Colon (tissue), 2 donors: ENCODE measurements at regions not wholly inside any gene's neighbourhood (a gene's known extent, or its start where the extent isn't known, plus 50 kb on each side); places are given as distances from the start of the nearest gene placed in this dataset.

ENCODE experiments used
- FAIRE-seq: peaks from 2 replicates; lab custom pipeline; 2012; peaks lifted over from hg19 to GRCh38; lab: Jason Lieb, UNC
- donor health status: control.
- donor health status: control.

DNA sequence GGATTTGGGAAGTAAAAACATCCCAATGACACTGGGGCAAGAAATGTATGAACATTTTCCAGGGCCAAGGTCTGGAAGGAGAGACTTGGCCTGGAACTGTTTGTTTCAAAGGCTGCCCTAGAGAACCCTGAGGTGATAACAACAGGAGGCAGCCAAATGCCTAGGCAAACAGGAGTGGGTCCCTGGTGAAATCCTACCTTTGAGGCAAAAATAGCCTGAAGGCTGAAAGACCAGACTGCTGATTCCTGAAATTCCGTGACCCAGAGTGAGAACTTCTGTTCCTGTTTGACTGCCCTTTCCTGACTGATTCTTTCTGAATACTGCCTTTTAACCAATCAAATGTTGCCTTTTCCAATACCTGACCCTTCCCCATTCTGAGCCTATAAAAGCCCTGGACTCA lies 196.4 kb downstream of the NSUN3 start:
- no peak for FAIRE-seq

DNA sequence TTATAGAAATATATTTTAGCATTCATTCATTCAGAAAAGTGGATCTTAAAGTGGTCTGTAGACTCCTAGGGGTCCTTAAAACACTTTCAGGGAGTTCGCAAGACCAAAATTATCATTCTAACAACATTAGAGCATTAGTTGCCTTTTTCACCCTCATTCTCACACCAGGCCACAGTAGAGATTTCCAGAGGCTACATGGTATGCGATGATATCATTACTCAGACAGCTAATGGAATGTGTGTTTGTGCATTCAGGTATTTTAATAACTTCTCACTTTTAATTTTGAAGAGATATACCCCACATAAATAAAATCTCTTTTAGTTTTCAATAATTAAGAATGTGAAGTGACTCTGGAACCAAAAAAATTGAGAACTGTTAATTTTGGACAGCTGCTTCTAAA lies 206.9 kb downstream of the NSUN3 start:
- no peak for FAIRE-seq

DNA sequence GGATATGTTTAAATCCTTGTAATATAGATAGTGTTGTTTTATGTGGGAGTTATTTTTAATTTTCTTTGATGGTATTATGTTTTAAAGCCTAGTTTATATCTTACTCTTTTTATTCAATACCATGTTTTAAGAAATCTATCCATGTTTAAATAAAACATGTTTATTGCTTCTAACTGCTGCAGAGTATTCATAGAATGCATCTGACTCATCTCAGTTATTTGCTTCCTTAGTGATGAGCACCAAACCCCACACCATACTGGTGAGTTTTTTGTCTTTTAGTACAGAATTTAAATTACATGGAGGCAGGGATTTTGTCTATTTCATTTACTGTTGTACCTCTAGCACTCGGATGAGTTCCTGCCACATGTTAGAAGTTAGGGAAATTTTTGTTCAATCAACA lies 209.2 kb downstream of the NSUN3 start:
- no peak for FAIRE-seq

DNA sequence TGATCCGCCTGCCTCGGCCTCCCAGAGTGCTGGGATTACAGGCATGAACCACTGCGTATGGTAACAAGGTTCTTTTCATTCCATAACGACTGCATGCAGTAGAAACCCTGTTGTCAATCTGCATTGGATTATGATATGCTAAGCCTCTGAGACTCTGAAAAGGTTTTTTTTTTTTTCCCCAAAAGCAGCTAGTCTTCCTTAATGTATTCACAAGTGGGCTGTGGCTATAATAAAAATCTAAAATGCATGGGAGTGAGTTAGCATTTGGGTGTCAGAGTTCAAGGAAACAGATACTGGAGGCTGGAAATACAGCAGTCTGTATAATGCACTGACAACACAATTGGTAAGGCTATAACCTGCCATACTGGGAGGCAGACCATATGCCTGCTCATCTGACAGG lies 218.1 kb downstream of the NSUN3 start:
- FAIRE-seq: no peak

DNA sequence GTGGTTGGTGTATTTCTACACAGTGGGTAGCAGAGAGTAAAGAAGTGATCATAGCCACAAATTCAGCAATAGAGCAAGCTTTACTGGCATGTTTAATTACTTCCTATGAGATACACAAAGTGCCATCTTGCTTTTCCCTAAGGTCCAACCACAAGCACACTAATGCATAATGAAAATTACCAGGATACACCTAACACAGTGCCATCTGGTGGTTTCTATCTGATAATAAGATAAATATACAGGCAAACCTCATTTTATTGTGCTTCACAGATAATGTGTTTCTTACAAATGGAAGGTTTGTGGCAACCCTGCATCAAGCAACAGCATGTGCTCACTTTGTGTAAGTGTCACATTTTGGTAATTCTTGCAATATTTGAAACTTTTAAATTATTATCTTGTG lies 223.0 kb downstream of the NSUN3 start:
- FAIRE-seq: no peak

DNA sequence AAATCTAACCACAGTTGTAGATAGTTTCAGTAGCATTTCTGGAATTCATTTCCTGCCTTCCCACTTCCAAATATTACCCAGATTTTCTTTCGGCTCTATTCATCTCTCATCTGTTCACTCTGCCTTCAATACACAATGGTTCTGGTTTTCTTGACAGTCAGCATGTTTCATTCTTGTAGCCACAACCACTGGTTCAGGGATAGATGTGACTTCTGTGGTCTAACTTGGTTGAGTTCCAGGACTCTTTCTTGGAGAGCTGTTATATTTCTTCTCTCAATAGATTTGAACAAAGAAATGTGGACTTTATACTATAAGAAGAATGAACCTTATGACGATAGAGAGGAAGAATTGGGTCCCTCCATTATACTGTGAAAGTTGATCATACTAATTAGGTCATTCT lies 228.8 kb downstream of the NSUN3 start:
- no peak for FAIRE-seq

DNA sequence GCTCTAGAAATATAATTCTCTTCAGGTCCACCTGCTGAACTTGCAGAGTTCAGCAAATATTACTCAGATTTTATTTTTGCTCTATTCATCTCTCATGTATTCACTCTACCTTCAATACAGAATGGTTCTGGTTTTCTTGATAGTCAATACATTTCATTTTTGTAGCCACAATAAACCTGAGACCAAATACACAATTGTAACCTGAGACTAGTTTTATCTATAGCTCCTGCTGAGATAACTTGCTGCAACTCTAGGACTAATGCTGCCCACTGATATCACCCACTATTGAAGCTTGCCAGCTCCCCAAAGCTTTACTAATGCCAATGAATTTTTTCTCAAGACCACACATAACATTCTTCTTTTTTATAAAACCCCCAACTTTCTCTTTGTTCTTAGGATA lies 229.3 kb downstream of the NSUN3 start:
- FAIRE-seq: no peak

DNA sequence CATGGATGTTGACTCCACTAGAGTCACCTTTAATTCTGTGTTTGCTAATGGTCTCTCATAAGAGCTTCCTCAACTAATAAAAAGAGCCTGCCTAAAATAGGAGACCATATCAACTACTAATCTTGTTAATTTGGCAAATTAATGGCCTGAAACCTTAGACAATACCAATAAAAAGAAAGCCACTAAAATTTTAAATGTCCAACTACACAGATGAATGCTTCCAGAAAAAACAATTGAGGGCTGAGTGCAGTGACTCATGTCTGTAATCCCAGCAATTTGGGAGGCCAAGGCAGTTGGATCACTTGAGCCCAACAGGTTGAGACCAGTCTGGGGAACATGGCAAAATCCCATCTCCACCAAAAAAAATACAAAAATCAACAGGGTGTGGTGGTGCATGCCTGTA lies 230.9 kb downstream of the NSUN3 start:
- FAIRE-seq: no peak

DNA sequence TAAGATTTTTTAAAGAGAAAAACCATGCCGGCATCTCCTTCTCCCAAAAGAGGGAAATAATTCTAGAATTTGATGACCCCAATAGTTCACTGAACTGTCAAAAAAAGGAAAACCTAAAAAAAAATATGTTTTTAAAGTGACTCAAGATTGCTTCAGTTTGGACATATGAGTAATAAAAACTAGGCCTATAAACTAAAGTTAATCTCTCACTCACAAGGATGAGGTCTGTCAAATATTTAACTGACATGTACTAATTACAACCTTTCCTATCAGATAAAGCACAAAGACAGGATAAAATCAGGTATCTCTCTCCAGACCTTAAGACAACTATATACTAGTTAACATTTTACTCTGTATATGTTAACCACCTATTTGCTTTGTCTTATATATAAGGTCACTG lies 231.9 kb downstream of the NSUN3 start:
- no peak for FAIRE-seq

DNA sequence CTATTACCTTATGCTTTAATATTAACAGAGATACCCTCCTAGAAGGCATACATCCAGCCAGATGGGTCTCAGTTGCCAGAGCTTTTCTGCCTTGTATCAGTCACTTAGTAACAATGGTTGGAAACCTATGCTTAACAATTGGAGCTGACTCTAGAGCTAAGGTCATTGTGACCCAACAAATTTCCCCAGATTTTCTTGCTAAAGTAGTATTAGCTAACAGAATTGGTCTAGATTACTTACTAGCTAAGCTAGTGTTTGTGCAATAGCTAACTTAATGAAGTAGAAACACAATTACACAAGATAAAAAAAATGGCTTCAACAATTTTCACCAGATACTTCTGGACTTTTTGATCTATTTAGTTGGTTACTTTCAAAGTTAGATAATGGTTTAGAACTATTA lies 236.9 kb downstream of the NSUN3 start:
- no peak for FAIRE-seq

DNA sequence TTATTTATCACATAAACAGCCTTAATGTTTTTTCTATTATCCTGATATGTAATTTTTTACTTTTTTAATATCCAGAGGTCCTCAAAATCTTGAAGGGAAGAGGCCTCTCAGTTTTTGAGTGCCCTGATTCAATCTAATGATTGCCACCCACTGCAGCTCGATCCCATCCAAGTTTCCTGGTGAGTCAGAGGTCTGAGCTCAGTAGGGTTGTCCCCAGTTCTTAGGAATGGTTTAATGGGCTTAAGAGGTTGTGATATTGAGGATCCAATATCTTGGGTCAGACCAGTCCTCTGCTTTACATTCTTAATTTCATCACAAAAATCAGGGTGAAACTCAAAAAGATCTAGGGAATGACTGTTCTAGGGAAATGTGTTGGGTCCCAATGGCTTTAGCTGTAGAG lies 238.5 kb downstream of the NSUN3 start:
- FAIRE-seq: no peak

DNA sequence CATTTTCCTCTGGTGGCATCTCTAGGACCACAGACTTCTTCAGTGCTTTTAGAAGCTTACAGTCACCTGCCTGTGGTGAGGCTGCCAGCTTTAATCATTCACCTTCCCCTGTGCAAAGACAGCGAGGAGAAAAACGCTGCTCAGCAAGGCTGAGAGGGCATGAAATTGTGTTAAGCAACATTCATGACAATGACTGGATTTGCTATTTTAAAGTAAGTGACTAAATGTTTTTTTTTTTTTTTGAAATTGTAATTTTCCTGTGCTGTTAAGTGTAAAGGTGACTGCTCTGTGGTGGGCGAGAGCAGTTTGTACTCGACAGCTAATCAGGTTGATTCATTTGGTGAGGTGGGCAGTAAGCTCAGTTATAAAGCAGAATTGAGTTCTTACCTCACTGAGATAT lies 240.4 kb downstream of the NSUN3 start:
- no peak for FAIRE-seq

DNA sequence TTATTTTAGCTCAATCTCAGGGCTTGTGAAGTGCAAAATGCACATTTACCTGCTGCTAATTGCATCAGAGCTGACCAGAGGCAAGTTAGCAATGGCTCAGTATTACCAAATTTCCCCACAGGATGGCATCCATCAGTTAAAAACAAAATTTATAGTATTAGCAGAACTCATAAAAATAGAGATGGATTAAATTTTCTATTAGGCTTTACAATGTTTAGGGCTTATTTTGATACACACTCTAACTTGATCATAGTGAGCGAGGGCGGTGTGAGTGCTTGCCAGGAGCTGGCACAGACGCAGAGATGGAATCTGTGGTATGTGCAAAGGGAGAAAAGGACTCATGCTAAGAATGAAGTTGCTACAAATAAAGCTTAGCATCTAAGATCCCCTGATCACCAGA lies 241.0 kb downstream of the NSUN3 start:
- FAIRE-seq: no peak

DNA sequence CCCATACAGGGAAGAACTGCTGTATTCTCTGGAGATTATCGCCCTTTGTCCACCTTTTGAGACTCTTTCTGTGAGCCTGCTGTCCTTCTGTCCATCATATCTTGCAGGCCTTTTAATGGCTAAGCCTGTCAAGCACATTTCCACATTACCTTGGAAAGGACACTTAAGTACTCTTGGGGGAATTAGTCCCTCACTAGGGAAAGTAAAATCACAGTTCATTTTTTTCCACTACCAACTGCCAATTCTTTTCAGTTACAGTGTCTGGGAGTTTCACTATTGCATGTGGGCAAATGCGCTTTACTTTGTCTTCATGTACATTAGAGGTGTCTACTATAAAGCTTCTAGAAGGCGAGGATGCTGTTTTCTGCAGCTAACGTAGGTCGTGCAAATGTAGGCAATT lies 242.1 kb downstream of the NSUN3 start:
- no peak for FAIRE-seq

DNA sequence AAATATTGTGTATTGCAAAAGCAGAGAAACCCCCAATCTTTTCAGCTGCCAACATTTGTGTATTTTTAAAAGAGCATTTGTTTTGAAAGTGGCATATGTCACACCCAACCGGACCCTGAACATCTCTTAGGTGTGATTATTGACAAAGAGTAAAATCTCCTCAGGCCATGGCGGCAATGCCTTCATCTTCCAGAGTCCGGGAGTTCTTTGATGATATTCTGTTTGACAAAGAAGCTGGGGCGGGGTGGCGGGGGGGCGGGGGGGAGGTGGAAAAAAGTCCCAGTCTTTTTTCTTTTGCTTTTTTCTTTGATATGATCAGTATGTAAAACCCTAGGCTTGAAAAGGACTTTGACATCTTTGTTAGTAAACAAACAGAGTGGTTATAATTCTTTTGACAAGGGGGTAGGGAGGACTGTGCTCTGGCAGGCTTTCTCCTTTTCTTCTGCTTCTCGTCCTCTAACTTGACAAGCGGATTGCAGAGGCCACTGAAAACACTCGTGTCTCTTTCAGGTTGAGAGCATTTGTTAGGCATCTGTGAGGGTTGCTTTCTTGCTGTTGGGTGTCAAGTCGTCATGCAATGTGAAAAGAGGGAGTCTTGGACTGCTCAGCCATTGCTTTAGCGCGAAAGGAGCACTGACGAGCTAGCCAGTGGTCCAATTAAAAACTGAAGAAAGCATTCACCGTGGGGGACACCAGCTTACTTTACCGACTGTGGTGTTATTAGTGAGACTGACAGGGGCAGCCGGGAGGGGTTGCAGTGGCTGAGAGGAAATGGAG lies 243.2 kb downstream of the NSUN3 start:
- FAIRE-seq: no peak

DNA sequence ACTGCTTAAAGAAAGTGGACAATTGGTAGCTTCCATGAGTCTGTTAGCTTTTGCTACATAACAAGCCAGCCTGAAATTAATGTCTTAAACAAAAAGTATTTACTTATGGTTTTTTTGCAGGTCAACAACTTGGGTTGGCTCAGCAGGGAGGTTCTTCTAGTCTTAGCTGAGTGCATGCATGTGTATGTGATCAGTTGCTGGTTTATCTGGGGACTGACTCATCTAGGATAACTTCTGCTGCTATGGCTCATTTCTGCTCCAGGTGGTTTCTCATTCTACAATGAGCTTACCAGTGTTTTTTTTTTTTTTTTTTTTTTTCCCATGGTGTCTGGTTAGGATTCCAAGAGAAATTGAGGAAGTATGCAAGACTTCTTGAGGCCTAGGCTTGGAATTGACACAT lies 244.7 kb downstream of the NSUN3 start:
- FAIRE-seq: no peak

DNA sequence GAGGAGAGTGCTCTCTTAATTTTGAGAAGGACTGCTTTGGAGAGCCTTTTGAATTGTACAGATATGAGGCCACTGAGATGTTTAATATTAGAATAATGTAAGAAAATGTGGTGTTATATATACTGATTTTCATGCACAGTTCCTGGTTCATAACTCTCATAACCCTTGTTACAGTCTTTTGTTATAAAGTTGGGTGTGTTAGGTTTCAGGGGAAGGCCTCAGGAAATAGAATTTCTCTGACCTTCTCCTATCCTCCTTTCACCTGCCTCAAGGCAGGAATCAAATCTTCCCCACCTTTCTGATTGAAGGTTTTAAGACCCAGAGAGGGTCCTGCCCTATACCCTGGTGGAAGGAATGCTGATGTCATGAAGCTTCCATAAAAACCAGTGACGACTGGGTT lies 245.9 kb downstream of the NSUN3 start:
- no peak for FAIRE-seq

DNA sequence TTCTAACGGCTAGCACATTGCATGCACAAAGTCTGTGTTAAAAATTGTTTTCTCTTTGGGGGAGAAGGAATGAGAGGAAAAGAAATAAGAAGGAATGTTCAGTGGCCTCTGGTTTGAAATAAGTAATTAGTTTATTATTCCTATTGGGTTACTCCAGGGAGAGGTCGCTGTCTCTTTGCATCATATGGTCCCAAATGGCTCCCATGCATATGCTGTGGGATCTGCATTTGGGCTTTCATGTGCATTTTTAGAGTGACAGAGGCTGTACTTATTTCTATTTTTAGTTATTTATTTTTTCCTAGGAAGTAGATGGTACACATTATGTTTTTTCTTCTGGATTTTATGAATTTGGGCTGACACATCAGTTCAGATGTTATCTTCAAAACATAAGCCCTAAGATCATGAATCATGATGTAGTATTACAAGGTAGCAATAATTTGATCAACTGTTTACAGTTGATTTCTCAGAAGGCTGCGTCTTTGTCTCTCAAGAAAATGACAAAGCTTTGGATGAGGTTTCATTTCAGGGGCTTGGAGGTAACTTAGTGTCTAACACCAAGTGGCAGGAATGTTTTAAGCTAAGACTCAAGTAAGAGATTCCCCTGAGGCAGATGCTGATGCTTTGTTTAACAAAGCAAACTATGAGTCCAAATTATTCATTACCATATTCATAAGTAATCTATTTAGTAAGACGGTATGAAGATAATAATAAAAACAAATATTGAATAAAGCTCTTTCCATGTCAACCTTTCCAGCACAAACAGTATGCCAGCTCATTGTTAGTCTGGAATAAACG lies 247.7 kb downstream of the NSUN3 start:
- FAIRE-seq: no peak

DNA sequence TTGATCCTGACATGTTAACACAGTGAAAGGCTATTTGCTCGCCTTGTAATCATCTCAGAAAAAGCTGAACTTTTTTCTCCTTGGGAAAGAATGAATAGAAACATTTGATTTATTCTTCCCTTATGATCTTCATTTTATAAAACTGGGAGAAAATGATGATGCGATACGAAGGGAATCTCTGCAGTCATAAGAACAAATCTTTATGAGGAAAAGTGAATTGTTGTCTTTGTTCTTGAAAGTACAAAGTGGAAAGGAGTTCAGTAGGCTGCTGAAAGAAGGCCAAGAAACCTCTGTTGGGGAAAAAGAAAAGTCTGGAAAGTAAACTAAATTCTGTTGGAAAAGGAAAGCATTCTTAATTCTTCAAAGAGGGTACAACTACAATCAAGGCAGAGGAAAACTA lies 248.8 kb downstream of the NSUN3 start:
- no peak for FAIRE-seq

DNA sequence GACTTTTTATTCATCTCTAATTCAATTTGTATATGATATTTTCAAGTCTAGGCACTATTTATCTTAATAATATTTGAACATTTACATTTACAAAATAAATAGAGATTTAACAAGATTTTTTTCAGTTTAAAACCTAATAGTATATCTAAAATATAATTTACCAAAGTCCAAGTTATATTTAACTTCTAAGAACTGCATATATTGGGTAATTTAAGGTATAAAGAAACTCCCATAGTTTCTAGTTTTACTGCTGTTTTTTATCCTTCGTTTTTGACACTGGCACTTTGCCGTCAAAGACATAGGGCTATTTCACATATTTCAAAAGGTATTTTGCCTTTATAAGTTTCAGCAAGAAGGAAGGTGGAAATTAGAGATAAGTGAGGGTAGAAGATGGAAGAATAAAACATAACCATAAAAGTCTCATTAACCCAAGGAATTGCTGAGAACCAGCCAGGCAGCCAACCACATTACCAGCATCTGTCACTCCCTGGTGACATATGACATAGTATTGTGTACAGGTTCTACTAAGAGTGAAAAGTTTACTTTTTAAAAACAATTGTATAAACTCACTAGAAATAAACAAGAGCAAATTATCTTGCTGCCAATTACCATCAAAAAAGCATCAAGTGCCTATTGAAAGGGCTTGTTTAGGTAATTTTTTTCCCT lies 251.5 kb downstream of the NSUN3 start:
- peak; percentile 88 for FAIRE-seq

DNA sequence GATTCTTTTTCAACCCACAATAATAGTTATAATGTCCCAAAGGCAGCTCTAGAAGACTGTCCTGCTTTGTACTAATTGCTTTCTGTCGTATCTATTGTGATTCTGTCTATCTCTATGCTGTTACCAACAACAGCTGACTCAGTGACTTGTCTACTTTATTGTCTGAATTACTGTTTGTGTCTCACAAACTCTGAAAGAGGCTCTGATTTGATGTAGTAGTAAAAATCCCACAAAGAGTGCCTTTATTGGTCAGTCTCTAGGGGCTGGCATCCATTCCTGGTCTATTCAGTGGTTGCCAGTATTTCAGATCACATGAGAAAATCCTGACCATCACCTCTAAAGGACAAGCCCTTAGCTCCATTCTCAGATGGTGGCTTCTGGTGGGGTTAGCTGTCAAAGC lies 254.2 kb downstream of the NSUN3 start:
- FAIRE-seq: no peak

DNA sequence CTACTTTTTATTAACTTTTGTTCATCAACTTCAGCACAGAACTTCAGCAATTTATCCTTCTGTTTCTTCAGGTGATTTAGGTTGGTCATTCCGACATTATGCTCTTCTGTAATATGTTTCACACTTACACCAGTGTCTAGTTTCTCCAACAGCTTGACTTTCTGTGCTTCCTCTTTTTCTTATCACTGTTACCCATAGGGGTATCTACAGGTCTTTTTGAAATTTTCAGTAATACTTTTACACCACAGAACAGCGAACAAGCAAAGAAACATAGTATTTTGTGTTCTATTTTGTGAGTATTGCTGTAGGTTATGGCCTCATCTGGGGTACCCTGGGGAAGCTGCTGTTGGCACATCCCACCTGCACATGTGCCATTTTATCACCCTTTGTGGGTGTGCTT lies 260.7 kb downstream of the NSUN3 start:
- FAIRE-seq: no peak

DNA sequence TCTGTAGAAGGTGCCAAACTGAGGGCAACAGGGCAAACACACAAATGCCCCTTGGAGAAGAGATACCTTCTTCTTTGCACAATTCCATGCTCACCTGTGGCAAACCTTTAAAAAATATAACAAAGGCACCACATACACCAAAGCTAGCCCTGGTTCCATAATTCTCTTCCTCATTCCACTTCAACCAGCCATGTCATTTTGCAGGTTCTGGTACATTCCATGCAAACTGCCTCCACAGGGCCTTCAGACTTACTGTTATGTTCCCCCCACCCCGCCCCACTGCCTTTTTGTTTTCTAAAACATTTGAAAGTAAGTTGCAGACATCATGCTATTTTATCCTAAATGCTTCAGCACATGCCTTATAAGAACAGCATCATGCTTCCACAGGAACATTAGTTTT lies 269.0 kb downstream of the NSUN3 start:
- no peak for FAIRE-seq
